Suppressor macrophage treated with lipopolysaccharide for 1 hour (primary cell): ENCODE measurements at regions not wholly inside any gene's neighbourhood (a gene's known extent, or its start where the extent isn't known, plus 50 kb on each side); places are given as distances from the start of the nearest gene placed in this dataset.
"Not testable (repeated sequence)": the region's sequence is repeated elsewhere in the genome, so short reads cannot be mapped to it uniquely, and the experiment has no call there.

Experiments
- DNase-seq, 3 donors: peaks; one replicate each; pipeline ENCODE4 v3.0.0-alpha.2; 2020 to 2022

DNA sequence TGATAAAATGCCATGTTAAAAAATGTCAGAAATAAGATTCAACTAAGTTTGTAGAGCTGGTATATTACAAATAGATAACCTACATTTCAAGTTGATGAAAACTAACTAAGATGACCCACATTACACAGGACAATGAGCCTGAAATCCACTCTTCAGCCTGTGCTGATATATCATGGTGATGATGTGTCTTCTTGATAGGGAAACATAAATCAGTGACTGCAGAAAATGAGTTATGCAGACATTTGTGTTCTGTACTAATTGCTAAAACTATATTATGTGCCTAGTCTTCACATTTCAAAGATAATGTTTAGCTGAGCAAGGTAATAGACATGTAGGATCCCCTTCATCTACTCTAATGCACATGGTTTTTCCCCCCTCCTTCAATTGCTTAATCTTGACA lies 331.6 kb upstream of the F9 start:
- no peak for DNase-seq

- DNase-seq, result no peak
Observed at GRCh38 chrX:139196890-139197289, 333.6 kb upstream of the F9 start.

DNA sequence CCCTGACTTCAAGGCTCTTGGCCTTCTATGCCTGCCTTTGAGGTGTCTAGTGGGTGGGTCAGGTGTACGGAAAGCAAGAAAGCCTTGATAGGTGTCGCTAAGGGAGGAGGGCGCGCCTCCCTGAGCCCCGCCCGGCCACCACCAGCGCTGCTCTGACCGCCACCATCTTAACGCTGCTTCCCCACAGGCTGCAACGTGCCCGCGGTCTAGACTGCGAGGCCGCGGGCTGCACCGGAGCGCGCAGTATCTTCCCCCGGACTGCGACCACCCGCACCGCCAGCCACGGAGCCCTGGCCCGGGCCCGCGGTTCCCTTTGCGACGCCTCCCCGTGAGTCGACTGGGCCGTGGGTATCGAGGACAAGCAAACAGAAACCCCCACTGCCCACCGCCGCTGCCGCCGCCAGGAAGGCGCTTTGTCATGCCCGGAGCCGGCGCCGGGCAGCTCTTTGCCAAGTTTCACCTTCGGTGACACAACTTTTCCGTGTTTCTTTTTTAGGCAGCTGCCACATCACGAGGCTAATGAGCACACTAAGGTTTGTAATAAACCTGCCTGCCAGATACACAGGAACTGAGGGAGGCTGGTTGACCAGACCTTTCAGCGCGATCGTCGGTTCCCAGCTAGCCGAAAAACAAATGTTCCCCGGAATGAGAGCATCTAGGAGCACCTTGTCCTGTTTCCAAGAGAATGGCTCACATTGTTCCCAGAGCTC lies 335.8 kb upstream of the F9 start:
- DNase-seq, result peak; percentile 18 to 39 (median 36)

GRCh38 chrX:139192386-139192961 lies 338.1 kb upstream of the F9 start:
- no peak for DNase-seq

- no peak for DNase-seq
Observed at GRCh38 chrX:139191746-139192385, 338.7 kb upstream of the F9 start.

DNA sequence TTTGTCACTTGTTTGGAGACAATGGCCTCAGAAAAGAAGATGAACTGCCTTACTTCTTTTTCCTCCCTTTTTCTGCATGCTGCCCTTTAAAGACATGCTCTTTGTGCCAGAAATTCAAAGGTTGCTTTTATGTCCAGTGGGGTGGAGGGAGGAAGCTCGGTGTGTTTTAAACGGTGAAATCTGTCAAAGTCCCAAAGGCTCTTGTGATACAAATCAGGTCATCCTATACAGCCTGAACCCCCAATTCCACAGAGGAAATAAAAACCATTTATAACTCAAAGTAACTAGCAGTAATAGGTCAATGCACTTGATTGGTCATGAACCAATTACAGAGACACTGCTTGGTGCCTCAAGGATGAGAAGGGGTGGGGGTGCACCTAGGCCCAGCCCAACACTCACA lies 339.3 kb upstream of the F9 start:
- no peak for DNase-seq

- no peak for DNase-seq
Observed at GRCh38 chrX:139187738-139188137, 342.8 kb upstream of the F9 start.

DNA sequence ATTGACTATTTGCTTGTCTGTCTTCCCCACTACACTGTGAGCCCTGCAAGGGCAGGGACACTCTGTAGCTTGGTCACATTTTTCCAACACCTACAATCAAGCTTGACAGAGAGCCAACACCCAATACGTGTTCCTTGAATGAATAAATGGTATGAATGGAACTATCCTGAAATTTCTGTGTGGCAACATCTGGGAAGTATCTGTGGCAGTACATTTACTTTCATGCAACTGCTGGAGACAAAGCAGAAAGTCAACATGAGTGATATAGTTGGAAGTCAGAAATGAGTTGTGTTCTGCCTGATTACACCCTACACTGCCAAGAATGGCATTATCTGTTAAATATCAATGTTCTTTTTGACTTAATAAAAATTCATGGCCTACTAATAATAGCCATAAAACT lies 343.5 kb upstream of the F9 start:
- DNase-seq, result no peak

DNA sequence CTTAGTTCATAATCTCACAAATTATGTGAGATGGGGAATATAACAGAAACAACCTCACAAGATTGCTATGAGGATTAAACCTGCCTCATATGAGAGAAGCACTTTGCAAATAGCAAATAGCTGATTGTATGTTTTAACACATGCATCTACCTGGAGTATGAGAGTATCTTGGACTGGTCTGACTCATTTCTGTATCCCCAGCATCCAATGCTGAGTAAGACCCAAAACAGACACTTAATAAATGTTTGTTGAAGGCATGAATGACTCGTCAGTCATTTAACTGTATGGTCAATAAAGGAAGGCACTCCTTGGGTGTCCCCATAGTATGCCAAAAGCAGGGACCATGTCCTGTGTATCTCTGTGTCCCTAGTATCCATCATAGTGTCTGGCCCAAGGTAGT lies 350.9 kb upstream of the F9 start:
- DNase-seq, result no peak

DNA sequence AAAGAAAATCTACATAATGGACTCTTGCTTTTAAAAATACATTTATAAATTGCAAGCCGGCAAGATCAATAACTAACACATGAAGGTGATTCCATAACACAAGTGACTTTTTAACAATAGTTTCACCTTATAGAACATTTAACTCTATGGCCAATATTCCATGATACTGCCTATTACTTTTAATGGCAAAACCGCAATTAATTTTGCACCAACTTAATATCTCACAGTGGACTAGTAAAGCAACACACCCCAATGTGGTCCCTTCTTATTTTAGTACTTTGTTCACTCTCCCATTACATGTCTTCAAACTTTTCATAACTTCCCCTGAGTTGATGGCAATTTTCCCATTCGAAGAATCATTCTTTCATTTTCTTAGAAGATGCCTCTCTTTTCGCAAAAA lies 351.6 kb upstream of the F9 start:
- no peak for DNase-seq

GRCh38 chrX:139172731-139173130 lies 357.8 kb upstream of the F9 start:
- no peak for DNase-seq

DNA sequence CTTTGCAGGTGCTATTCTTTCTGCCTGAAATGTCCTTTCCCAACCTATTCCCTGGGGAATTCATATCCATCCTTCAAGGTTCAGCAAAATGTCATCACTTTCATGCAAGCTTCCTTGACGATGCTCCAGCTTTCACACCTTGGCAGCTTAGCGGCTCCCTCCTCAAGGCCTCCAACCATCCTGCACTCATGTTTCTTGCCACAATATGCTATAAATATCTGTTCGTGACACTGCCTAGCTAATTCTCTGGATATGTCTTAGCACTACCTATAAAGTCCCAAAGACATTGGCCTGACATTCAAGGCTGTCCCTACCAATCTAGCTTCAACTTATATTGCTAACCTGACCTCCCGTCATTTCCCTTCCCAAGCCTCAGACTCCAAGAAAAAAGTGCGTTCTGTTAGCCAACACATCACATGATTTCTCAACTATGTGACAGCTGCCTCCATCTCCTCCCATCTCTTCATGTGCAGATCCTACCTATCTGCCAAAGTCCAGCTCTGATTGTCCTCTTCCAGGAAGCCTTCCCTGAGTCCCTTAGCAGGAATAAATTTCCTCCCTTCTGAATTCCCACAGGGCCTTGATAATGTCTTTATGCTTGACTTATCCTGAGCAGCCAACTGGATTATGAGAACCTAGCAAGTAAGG lies 359.9 kb upstream of the F9 start:
- DNase-seq, result no peak

- DNase-seq, result no peak
Observed at GRCh38 chrX:139167282-139167681, 363.3 kb upstream of the F9 start.

- DNase-seq, result no peak
Observed at GRCh38 chrX:139158256-139158655, 372.3 kb upstream of the F9 start.

DNA sequence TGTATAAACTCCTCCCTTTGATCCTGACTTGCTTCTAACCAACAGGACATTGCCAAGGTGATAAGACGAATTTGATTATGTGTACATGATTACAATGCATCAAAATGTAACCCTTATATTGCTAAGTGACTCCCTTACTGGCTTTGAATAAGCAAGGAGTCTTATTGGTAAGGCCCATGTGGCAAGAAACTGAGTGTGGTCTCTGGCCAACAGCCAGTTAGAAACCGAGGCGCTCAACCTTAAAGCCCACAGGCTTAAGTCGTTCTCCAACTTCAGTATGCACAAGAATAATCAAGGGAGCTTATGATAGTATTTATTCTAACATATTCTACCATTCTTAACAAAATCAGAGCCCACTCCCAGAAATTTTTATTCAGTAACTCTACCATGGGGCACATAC lies 374.2 kb upstream of the F9 start:
- no peak for DNase-seq

DNA sequence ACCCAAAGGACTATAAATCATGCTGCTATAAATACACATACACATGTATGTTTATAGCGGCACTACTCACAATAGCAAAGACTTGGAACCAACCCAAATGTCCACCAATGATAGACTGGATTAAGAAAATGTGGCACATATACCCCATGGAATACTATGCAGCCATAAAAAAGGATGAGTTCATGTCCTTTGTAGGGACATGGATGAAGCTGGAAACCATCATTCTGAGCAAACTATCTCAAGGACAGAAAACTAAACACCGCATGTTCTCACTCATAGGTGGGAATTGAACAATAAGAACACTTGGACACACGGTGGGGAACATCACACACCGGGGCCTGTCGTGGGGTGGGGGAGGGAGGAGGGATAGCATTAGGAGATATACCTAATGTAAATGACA lies 383.9 kb upstream of the F9 start:
- not testable (repeated sequence) for DNase-seq

DNA sequence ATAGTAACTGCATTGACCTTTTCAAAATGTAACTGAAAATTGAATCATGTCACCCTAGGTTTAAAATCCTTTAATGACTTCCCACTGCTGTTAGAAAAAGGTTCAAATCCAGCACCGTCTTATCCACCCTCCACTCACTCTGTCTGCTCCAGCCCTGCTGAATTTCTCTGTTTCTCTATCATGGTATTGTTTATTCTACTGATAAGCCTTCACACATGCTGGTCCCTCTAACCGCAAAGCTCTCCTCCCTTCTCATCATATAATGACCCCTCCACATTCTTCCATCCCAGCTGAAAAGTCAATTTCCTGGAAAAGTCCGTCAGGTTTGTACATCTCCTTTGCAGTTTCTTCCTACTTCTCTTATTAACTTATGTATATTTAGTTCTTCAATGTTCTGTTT lies 389.2 kb upstream of the F9 start:
- DNase-seq, result no peak

GRCh38 chrX:139134316-139134715 lies 396.2 kb upstream of the F9 start:
- no peak for DNase-seq

DNA sequence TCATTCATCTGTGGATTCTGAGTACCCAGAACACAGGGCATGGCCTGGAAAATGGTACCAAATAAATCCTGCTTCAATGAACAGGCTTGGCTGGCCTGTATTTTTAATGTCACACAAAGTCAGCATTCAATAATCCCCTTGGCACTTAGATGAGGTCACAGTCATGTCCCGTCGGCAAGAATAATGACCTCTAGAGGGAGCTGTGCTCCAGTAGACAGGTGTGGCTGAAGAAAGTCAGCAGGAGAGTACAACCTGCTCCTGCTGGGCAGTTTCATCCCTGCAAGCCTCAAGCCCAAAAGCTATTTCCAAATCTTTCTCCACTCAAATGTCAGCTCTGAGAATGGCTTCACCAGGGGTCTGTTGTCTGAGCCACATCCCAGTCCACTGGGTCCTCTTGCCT lies 404.0 kb upstream of the F9 start:
- DNase-seq, result peak in 2 of 3 donors; percentile 17 to 19

DNA sequence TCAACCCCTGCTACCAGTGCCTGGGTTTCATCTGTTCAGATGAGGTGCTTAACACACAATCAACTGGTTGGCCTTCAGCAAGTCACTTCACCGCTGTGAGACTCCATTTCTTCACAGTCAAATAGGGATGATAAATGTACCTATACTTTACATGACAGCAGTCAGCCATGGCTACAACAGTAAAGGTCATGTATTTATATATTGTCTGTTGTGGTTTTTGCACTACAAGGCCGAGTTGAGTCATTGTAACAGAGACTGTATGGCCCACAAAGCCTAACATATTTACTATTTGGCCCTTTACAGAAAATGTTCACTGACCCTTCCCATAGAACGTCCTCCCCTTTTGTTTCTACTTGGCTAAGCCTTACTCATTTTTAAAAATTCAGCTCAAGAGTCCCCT lies 404.6 kb upstream of the F9 start:
- no peak for DNase-seq

DNA sequence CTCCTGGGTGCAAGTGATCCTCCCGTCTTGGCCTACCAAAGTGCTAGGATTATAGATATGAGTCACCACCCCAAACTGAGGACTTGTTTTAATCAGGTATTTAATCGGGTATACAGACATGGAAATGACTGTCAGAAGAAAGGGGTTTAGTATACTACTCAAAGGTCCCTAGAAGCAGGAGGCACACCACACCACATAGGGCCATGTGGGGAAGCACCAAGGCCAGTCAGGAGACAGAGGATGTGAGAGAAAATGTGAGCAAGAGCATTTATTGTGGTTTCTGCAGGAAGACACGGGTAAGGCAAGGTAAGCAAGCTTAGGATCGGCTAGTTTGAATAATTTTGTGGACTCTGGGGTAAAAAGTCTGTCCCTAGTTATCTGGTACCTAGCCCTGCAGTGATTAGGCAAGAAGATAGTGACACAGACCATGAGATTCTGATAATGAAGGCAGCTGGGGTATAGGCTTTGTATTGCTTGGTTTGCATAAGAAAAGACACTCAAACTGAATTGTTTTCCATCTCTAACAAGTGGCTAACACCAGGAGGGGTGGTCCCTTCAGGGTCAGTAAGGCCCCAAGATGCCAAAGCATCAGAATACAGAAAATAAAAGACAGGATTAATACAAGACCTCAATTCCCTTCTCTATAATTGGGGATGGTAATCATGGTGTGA lies 408.8 kb upstream of the F9 start:
- DNase-seq, result no peak

DNA sequence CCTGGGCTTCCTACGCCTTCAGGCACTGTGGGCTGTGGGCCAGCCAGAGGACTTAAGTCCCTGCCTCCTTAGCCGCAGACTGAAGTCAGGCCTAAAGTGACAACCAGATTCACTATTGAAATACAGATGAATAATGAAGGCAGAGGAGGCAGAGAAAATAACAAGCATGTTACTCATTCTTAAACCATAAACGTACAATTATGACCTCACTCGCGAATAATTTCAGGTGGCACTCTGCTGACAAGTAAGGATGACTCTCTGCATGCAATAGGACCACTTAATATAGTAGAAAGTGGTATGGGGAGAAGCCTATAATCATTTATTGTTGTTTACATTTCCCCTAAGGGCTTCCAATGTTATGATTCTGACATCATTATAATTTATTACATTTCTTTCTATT lies 409.2 kb upstream of the FGF13 start:
- no peak for DNase-seq

DNA sequence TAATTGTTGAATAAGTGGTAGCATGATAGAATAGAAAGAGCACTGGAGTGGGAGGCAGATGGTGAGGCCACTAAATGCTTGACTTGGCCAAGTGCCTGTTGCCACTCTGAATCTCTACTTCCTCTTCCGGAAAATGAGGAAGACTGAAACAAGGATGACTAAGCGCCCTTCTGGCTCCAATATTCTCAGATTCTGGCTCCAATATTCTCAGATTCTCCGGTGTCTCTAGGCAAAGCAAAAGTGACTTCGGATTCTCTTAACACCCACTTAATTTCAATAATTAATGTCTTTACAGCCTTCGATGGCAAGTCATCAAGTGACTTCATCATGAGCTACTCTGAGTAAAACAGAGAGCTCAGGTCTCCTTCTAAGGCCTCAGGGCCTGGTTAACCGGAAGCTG lies 402.2 kb upstream of the FGF13 start:
- DNase-seq, result peak; percentile 60 to 73 (median 71)

GRCh38 chrX:139112432-139112831 lies 400.9 kb upstream of the FGF13 start:
- no peak for DNase-seq
